ENCODE measurements at regions not wholly inside any gene's neighbourhood (a gene's known extent, or its start where the extent isn't known, plus 50 kb on each side); places are given as distances from the start of the nearest gene placed in this dataset.

GRCh38 chr7:9863545-9863944, 1110.1 kb upstream of the PHF14 start:
- WGBS, 2 donors: 45 to 65% methylated on average over 3 of the region's 3 CpGs
- DNase-seq (peak in 1 of 2 donors; percentile 8), ATAC-seq (peak in 1 of 8 donors; percentile 38)
- intact Hi-C loops (cut with DNase I): no loop called here
- TF ChIP-seq CTCF (IDR thresholded peaks at IDR 0.05): no peak
- Histone ChIP-seq H3K27ac (no peak overlapping the region), H3K9me3 (peaks cover 0 to 6% (median 0%) of the 10 kb centered on the region in 11 donors), H3K27me3 (no peaks in the 10 kb centered on the region), H3K4me3 (no peak overlapping the region), H3K4me1 (peaks cover 0 to 3% (median 0%) of the 10 kb centered on the region in 9 donors), H3K36me3 (no peaks in the 10 kb centered on the region)

- Histone ChIP-seq H3K27me3 (no peaks in the 10 kb centered on the region), H3K4me1 (no peaks in the 10 kb centered on the region), H3K4me3 (no peak overlapping the region), H3K9me3 (peaks cover 0 to 12% (median 0%) of the 10 kb centered on the region in 11 donors), H3K27ac (no peak overlapping the region), H3K36me3 (no peaks in the 10 kb centered on the region)
- WGBS, 2 donors: 47 to 63% methylated on average over 1 of the region's 1 CpG
- ATAC-seq (no peak), DNase-seq (no peak)
- no peak for TF ChIP-seq CTCF (IDR thresholded peaks at IDR 0.05)
- intact Hi-C loops (cut with DNase I): no loop called here
These were observed 1104.5 kb upstream of the PHF14 start for GRCh38 chr7:9869151-9869550.

GRCh38 chr7:9869566-9869965, 1104.1 kb upstream of the PHF14 start:
- no peaks in the 10 kb centered on the region for H3K36me3 ChIP-seq
- no peak for ATAC-seq
- intact Hi-C loops (cut with DNase I): no loop called here
- no peaks in the 10 kb centered on the region for H3K4me1 ChIP-seq
- H3K9me3 ChIP-seq: peaks cover 0 to 12% (median 0%) of the 10 kb centered on the region in 11 donors
- H3K27me3 ChIP-seq: no peaks in the 10 kb centered on the region
- no peak for TF ChIP-seq CTCF (IDR thresholded peaks at IDR 0.05)
- 88 to 93% methylated on average over 2 of the region's 2 CpGs for WGBS, 2 donors
- H3K27ac ChIP-seq: no peak overlapping the region
- no peak for DNase-seq
- H3K4me3 ChIP-seq: no peak overlapping the region

- Histone ChIP-seq H3K4me1 (no peaks in the 10 kb centered on the region), H3K9me3 (peaks cover 0 to 12% (median 0%) of the 10 kb centered on the region in 11 donors), H3K4me3 (no peak overlapping the region), H3K27me3 (no peaks in the 10 kb centered on the region), H3K27ac (no peak overlapping the region), H3K36me3 (no peaks in the 10 kb centered on the region)
- intact Hi-C loops (cut with DNase I): loop anchor here in 1 of 10 donors (2.0 kb wide), 1 partner anchor 88 kb away; no protein-coding TSS in a partner anchor
- ATAC-seq (no peak), DNase-seq (no peak)
- no peak for TF ChIP-seq CTCF (IDR thresholded peaks at IDR 0.05)
- 91 to 95% methylated on average over 4 of the region's 4 CpGs for WGBS, 2 donors
These were observed 1103.0 kb upstream of the PHF14 start for GRCh38 chr7:9870674-9871073.

Measured in heart right ventricle (tissue), 16 donors.